SK-N-SH (cell line): ENCODE measurements at regions not wholly inside any gene's neighbourhood (a gene's known extent, or its start where the extent isn't known, plus 50 kb on each side); places are given as distances from the start of the nearest gene placed in this dataset.

Experiments
- CTCF ChIA-PET: fragments of 300-600, 350-600 bp; formaldehyde crosslinking; extraction: SDS; loops from one replicate; lab custom pipeline; 2021; lab: Yijun Ruan, JAX
- POLR2A ChIA-PET: fragments of 350-600 bp; sonication (Branson Sonifier 250); formaldehyde crosslinking; extraction: SDS; loops from one replicate; lab custom pipeline; 2020; ENCODE audit warnings: antibody characterized with exemption, inconsistent platforms; lab: Yijun Ruan, JAX
- DNase-seq: peaks from one replicate; pipeline ENCODE4 v3.0.0; 2012
- H2AFZ ChIP-seq: fragments of 200-600 bp; sonication (generic); 2 replicates; pipeline ENCODE4 v1.8.1; 2016; ENCODE audit warnings: antibody characterized with exemption, mild to moderate bottlenecking, low read depth
- H3F3A ChIP-seq: fragments of 200-600 bp; sonication (generic); replicated peaks from 2 replicates; pipeline ENCODE3; 2016; ENCODE audit warnings: antibody characterized with exemption, mild to moderate bottlenecking; ENCODE audit not compliant: insufficient read depth
- H3K27ac ChIP-seq, 2 experiments: fragments of 200-500 bp in 1 of 2; fragments of 200-600 bp in 1 of 2; sonication (Bioruptor generic) in 1 of 2; sonication (generic), shearing (Covaris generic) in 1 of 2; 2 replicates each; pipeline versions ENCODE4 v1.5.1 to v1.6.1; 2014 to 2016; ENCODE audit warnings: low read depth in 2 of 2, inconsistent platforms in 1 of 2, low read length in 1 of 2, mild to moderate bottlenecking in 1 of 2, mixed read lengths in 1 of 2
- H3K27me3 ChIP-seq: fragments of 200-600 bp; sonication (generic), shearing (Covaris generic); 2 replicates; pipeline ENCODE4 v1.6.1; 2016; ENCODE audit warnings: mixed run types; ENCODE audit not compliant: insufficient read depth
- H3K36me3 ChIP-seq, 2 experiments: fragments of 200-500 bp in 1 of 2; fragments of 200-600 bp in 1 of 2; sonication (Bioruptor generic) in 1 of 2; sonication (generic) in 1 of 2; replicated peaks in 1 of 2; 2 replicates each; pipeline versions ENCODE3 to v1.5.1; 2014 to 2016; ENCODE audit warnings: low read length in 1 of 2, mild to moderate bottlenecking in 1 of 2; ENCODE audit not compliant: insufficient read depth in 2 of 2, control insufficient read depth in 1 of 2
- H3K4me1 ChIP-seq, 2 experiments: fragments of 200-500 bp in 1 of 2; fragments of 200-600 bp in 1 of 2; sonication (Bioruptor generic) in 1 of 2; sonication (generic), shearing (Covaris generic) in 1 of 2; 2 replicates each; pipeline versions ENCODE4 v1.5.1 to v1.6.1; 2014 to 2016; ENCODE audit warnings: low read depth in 1 of 2, low read length in 1 of 2, mixed run types in 1 of 2; ENCODE audit not compliant: insufficient read depth in 2 of 2, control insufficient read depth in 1 of 2
- H3K4me2 ChIP-seq: fragments of 200-600 bp; sonication (generic), shearing (Covaris generic); 2 replicates; pipeline ENCODE4 v1.6.1; 2017; ENCODE audit warnings: mixed run types
- H3K4me3 ChIP-seq, 2 experiments: fragments of 200-500 bp in 1 of 2; fragments of 200-600 bp in 1 of 2; sonication (Bioruptor generic) in 1 of 2; sonication (generic), shearing (Covaris generic) in 1 of 2; 2 replicates each; pipeline versions ENCODE4 v1.5.1 to v1.8.1; 2014 to 2016; ENCODE audit warnings: low read depth in 2 of 2, inconsistent platforms in 1 of 2, low read length in 1 of 2, mild to moderate bottlenecking in 1 of 2, mixed read lengths in 1 of 2, moderate library complexity in 1 of 2
- H3K79me2 ChIP-seq: fragments of 200-600 bp; sonication (generic); 2 replicates; pipeline ENCODE4 v1.8.1; 2017; ENCODE audit warnings: mild to moderate bottlenecking; ENCODE audit not compliant: insufficient read depth
- H3K9ac ChIP-seq: fragments of 200-600 bp; sonication (generic); 2 replicates; pipeline ENCODE4 v1.6.1; 2017; ENCODE audit warnings: mixed run types
- H3K9me2 ChIP-seq: fragments of 200-600 bp; sonication (generic); 2 replicates; pipeline ENCODE4 v1.6.1; 2017; ENCODE audit warnings: mixed run types
- H3K9me3 ChIP-seq: fragments of 200-600 bp; sonication (generic); 2 replicates; pipeline ENCODE4 v1.6.1; 2017; ENCODE audit warnings: mixed run types, mild to moderate bottlenecking, moderate library complexity
- H4K20me1 ChIP-seq: fragments of 200-600 bp; sonication (generic); 2 replicates; pipeline ENCODE4 v1.6.1; 2017; ENCODE audit warnings: mild to moderate bottlenecking, mixed run types; ENCODE audit not compliant: insufficient read depth
- FOSL2 ChIP-seq: IDR thresholded peaks from 2 replicates; pipeline ENCODE4 v1.4.0; 2012; ENCODE audit warnings: low read depth, mild to moderate bottlenecking, moderate library complexity, borderline replicate concordance
- FOXM1 ChIP-seq: IDR thresholded peaks from 2 replicates; pipeline ENCODE4 v1.4.0; 2012; ENCODE audit warnings: low read depth, mild to moderate bottlenecking
- GABPA ChIP-seq: IDR thresholded peaks from 2 replicates; pipeline ENCODE4 v1.4.0; 2012; ENCODE audit warnings: low read depth, mild to moderate bottlenecking
- GATA2 ChIP-seq: sonication (generic); formaldehyde crosslinking; IDR thresholded peaks from 2 replicates; pipeline ENCODE4 v1.5.0; 2020; ENCODE audit warnings: mild to moderate bottlenecking, missing genetic modification reagents
- MEF2A ChIP-seq: IDR thresholded peaks from 2 replicates; pipeline ENCODE4 v1.4.0; 2012; ENCODE audit warnings: low read depth, borderline replicate concordance
- MXI1 ChIP-seq: IDR thresholded peaks from 2 replicates; pipeline ENCODE4 v1.6.1; 2012; ENCODE audit warnings: mild to moderate bottlenecking, low read depth, low read length, improper control_type of control experiment
- NFIC ChIP-seq: IDR thresholded peaks from 2 replicates; pipeline ENCODE4 v1.4.0; 2012; ENCODE audit warnings: borderline replicate concordance
- NRF1 ChIP-seq: IDR thresholded peaks from 2 replicates; pipeline ENCODE4 v1.6.1; 2012; ENCODE audit warnings: low read depth, mild to moderate bottlenecking, low read length
- POLR2AphosphoS5 ChIP-seq: IDR thresholded peaks from 2 replicates; pipeline ENCODE4 v1.6.1; 2012; ENCODE audit warnings: low read depth, low read length
- RAD21 ChIP-seq: IDR thresholded peaks from 2 replicates; pipeline ENCODE4 v1.6.1; 2012; ENCODE audit warnings: mild to moderate bottlenecking, low read length
- RCOR1 ChIP-seq: fragments of 150-350 bp; IDR thresholded peaks from 2 replicates; pipeline ENCODE4 v1.6.1; 2017; ENCODE audit warnings: antibody characterized with exemption, low read length
- SIN3A ChIP-seq: IDR thresholded peaks from 2 replicates; pipeline ENCODE4 v1.6.1; 2012; ENCODE audit warnings: low read depth, mild to moderate bottlenecking, low read length, moderate library complexity, borderline replicate concordance
- SMC3 ChIP-seq: IDR thresholded peaks from 2 replicates; pipeline ENCODE4 v1.6.1; 2012; ENCODE audit warnings: low read depth, low read length, improper control_type of control experiment
- TAF1 ChIP-seq: IDR thresholded peaks from 2 replicates; pipeline ENCODE4 v1.6.1; 2012; ENCODE audit warnings: low read depth, mild to moderate bottlenecking, low read length, moderate library complexity, borderline replicate concordance
- TCF12 ChIP-seq: IDR thresholded peaks from 2 replicates; pipeline ENCODE4 v1.4.0; 2012
- USF1 ChIP-seq: IDR thresholded peaks from 2 replicates; pipeline ENCODE4 v1.4.0; 2012; ENCODE audit warnings: low read depth, borderline replicate concordance
- YY1 ChIP-seq: IDR thresholded peaks from 2 replicates; pipeline ENCODE4 v1.4.0; 2012; ENCODE audit warnings: low read depth, mild to moderate bottlenecking
- WGBS: methylation state at CpG from one replicate; pipeline ENCODE4 v1.1.6; 2017; ENCODE audit warnings: low lambda C conversion rate; 5-methylcytosine and 5-hydroxymethylcytosine counted together
- TF ChIP-seq, protein P1 (sequence below): IDR thresholded peaks from 2 replicates; pipeline ENCODE4; 2012
- TF ChIP-seq, protein P2 (sequence below): IDR thresholded peaks from 2 replicates; pipeline ENCODE4 v1.6.1; 2012; ENCODE audit warnings: mild to moderate bottlenecking, low read depth, low read length, moderate library complexity
- TF ChIP-seq, protein P3 (sequence below): fragments of 150-350 bp; IDR thresholded peaks from 2 replicates; pipeline ENCODE4 v1.6.1; 2017; ENCODE audit warnings: antibody characterized with exemption, low read length, low read depth, borderline replicate concordance
- TF ChIP-seq, protein P4 (sequence below): IDR thresholded peaks from 2 replicates; pipeline ENCODE4 v1.4.0; 2012; ENCODE audit warnings: low read depth, borderline replicate concordance

DNA sequence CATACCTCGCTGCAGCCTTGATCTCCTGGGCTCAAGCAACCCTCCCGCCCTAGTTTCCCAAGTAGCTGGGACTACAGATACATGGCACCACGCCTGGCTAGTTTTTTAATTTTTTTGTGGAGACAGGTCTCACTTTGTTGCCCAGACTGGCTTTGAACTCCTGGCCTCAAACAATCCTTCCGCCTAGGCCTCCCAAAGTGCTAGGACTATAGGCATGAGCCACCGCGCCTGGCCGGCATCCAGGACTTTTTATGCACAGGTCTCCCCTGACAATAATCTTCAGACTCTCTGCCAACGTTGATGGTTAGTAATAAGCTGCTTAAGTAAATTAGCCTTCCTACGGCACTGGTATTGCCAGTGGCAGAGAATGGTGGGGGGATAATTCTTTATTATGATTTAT, 110.5 kb upstream of the MTHFD1L start:
- Histone ChIP-seq H3K4me2 (no peak overlapping the region), H3K9me3 (no peaks in the 10 kb centered on the region), H3K4me1 (peaks cover 0 to 9% of the 10 kb centered on the region in 2 experiments; a peak in 1 of 4 replicates), H3K27ac (no peak overlapping the region), H3K27me3 (no peaks in the 10 kb centered on the region; the same call in 1 of the 2 replicates), H3K79me2 (no peaks in the 10 kb centered on the region), H3K9me2 (no peaks in the 10 kb centered on the region), H3K9ac (no peak overlapping the region), H3K36me3 (no peaks in the 10 kb centered on the region), H4K20me1 (no peaks in the 10 kb centered on the region), H2AFZ (no peak overlapping the region), H3K4me3 (no peak overlapping the region), H3F3A (no peaks in the 10 kb centered on the region)
- WGBS: 36% methylated on average over 9 of the region's 9 CpGs
- POLR2A ChIA-PET: no interaction called here
- TF ChIP-seq NFIC (no peak), TAF1 (no peak), GATA2 (CRISPR knock-in tag) (no peak), GABPA (no peak), FOSL2 (no peak), SIN3A (no peak), MEF2A (no peak), RCOR1 (no peak), SMC3 (no peak), TCF12 (no peak)
- TF ChIP-seq, protein P1, sequence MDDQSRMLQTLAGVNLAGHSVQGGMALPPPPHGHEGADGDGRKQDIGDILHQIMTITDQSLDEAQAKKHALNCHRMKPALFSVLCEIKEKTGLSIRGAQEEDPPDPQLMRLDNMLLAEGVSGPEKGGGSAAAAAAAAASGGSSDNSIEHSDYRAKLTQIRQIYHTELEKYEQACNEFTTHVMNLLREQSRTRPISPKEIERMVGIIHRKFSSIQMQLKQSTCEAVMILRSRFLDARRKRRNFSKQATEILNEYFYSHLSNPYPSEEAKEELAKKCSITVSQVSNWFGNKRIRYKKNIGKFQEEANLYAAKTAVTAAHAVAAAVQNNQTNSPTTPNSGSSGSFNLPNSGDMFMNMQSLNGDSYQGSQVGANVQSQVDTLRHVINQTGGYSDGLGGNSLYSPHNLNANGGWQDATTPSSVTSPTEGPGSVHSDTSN: no peak
- TF ChIP-seq, protein P2, sequence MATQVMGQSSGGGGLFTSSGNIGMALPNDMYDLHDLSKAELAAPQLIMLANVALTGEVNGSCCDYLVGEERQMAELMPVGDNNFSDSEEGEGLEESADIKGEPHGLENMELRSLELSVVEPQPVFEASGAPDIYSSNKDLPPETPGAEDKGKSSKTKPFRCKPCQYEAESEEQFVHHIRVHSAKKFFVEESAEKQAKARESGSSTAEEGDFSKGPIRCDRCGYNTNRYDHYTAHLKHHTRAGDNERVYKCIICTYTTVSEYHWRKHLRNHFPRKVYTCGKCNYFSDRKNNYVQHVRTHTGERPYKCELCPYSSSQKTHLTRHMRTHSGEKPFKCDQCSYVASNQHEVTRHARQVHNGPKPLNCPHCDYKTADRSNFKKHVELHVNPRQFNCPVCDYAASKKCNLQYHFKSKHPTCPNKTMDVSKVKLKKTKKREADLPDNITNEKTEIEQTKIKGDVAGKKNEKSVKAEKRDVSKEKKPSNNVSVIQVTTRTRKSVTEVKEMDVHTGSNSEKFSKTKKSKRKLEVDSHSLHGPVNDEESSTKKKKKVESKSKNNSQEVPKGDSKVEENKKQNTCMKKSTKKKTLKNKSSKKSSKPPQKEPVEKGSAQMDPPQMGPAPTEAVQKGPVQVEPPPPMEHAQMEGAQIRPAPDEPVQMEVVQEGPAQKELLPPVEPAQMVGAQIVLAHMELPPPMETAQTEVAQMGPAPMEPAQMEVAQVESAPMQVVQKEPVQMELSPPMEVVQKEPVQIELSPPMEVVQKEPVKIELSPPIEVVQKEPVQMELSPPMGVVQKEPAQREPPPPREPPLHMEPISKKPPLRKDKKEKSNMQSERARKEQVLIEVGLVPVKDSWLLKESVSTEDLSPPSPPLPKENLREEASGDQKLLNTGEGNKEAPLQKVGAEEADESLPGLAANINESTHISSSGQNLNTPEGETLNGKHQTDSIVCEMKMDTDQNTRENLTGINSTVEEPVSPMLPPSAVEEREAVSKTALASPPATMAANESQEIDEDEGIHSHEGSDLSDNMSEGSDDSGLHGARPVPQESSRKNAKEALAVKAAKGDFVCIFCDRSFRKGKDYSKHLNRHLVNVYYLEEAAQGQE: no peak
- TF ChIP-seq, protein P3, sequence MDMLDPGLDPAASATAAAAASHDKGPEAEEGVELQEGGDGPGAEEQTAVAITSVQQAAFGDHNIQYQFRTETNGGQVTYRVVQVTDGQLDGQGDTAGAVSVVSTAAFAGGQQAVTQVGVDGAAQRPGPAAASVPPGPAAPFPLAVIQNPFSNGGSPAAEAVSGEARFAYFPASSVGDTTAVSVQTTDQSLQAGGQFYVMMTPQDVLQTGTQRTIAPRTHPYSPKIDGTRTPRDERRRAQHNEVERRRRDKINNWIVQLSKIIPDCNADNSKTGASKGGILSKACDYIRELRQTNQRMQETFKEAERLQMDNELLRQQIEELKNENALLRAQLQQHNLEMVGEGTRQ: no peak
- CTCF ChIA-PET: no interaction called here
- DNase-seq: no peak

DNA sequence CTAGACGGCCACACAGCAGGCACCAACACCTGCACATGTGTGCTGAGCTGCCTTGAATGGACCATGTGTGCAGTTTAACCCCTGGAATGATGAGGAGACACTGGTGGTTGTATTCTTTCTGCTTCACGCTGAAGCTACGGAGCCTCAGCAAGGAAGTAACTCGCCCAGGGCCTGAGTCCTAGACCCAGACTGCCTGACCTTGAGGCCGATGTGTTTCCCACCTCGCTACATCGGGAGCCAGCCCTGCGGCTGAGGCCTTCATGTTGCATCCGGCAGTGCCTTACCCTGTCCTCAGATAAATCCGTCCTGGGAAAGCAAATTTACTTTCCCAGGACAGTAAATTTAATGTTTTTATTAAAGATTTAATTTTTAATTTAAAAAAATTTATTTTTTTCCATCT, 110.0 kb upstream of the MTHFD1L start:
- Histone ChIP-seq H3K9me2 (no peaks in the 10 kb centered on the region), H3K36me3 (no peaks in the 10 kb centered on the region), H3K79me2 (no peaks in the 10 kb centered on the region), H2AFZ (no peak overlapping the region), H3K4me3 (no peak overlapping the region), H3K9ac (no peak overlapping the region), H3K4me2 (no peak overlapping the region), H3K27ac (no peak overlapping the region), H3K9me3 (no peaks in the 10 kb centered on the region), H3F3A (no peaks in the 10 kb centered on the region), H3K4me1 (peaks cover 0 to 9% of the 10 kb centered on the region in 2 experiments; a peak in 1 of 4 replicates), H3K27me3 (no peaks in the 10 kb centered on the region; the same call in 1 of the 2 replicates), H4K20me1 (no peaks in the 10 kb centered on the region)
- CTCF ChIA-PET: interaction anchor here (1.4 kb wide), 1 partner anchor 360 kb away, joined by 3 read pairs; no protein-coding TSS in a partner anchor
- POLR2A ChIA-PET: no interaction called here
- DNase-seq: no peak
- WGBS: 33% methylated on average over 10 of the region's 10 CpGs
- TF ChIP-seq POLR2AphosphoS5 (no peak), YY1 (no peak), GATA2 (CRISPR knock-in tag) (no peak), RCOR1 (no peak), FOSL2 (no peak), TAF1 (no peak), FOXM1 (no peak), SIN3A (no peak), MXI1 (no peak), USF1 (no peak), MEF2A (no peak), RAD21 (no peak), NFIC (no peak), NRF1 (no peak)
- TF ChIP-seq, protein P4, sequence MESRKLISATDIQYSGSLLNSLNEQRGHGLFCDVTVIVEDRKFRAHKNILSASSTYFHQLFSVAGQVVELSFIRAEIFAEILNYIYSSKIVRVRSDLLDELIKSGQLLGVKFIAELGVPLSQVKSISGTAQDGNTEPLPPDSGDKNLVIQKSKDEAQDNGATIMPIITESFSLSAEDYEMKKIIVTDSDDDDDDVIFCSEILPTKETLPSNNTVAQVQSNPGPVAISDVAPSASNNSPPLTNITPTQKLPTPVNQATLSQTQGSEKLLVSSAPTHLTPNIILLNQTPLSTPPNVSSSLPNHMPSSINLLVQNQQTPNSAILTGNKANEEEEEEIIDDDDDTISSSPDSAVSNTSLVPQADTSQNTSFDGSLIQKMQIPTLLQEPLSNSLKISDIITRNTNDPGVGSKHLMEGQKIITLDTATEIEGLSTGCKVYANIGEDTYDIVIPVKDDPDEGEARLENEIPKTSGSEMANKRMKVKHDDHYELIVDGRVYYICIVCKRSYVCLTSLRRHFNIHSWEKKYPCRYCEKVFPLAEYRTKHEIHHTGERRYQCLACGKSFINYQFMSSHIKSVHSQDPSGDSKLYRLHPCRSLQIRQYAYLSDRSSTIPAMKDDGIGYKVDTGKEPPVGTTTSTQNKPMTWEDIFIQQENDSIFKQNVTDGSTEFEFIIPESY: no peak
